GM08714 (cell line): ENCODE measurements at regions not wholly inside any gene's neighbourhood (a gene's known extent, or its start where the extent isn't known, plus 50 kb on each side); places are given as distances from the start of the nearest gene placed in this dataset.

Source experiments
- H3K4me3 ChIP-seq: fragments of 200-500 bp; sonication (Bioruptor generic); 2 replicates; pipeline ENCODE4 v1.5.1; 2014; ENCODE audit warnings: mild to moderate bottlenecking, low read length, inconsistent platforms
- ZNF274 ChIP-seq: IDR thresholded peaks from 2 replicates; pipeline ENCODE4 v1.6.1; 2012; ENCODE audit warnings: mild to moderate bottlenecking, low read depth, low read length

- no peak overlapping the region for H3K4me3 ChIP-seq
- TF ChIP-seq ZNF274: no peak
These were observed 68.9 kb upstream of the TDRD3 start for GRCh38 chr13:60328073-60328472.

DNA sequence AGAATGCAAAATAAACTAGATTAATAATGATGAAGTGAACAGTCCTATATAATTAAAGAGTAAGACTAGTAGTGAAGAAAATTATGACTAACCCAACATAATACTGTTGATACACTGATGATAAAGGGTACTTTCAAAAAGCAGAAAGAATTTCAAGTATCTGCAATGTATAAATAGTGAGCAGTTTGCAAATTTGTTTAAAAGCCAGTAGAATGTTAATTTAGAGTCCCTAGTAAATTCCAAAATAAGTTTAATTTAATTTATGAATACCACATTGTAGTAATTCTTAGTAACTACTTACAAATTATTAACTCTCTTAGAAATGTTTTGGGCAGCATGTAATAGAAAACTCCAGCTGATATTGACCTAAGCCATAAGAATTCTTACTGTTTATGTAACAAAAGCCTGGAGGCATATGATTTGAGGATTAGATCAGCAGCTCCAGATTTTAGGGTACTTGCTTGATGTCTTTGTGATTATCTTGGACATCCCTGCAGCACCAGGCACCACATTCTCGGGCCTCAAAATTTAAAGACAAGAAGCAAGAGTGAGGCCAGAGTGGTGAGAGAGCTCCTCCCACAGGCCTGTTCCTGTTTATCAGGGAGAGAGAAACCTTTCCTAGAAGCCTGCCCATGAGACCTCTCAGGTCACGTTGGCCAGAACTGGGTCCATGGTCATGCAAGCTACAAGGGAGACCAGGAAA is 67.6 kb upstream of the TDRD3 start:
- TF ChIP-seq ZNF274: no peak

GRCh38 chr13:60331249-60332012 is 65.6 kb upstream of the TDRD3 start:
- no peak for TF ChIP-seq ZNF274

More for the DNA sequence above, 67.6 kb upstream of the TDRD3 start:
- H3K4me3 ChIP-seq: no peak overlapping the region

DNA sequence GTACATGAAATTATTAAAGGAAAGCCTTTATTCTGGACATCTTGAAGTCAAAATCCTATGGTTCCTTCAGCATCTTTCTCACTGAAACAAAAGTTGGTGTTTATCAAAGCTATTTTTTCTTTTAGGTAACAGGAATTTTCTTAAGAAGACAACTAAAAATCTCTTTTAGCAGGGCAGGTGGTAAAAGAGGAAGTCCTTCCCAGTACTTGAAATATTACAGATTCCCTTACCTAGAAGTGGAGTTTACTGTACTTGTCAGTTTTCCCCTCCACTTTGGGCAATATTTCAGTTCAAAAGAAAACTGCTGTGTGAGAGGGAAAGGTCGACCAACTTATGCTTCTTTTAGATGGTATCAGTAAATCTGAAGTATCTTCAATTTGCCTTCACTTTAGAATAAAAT is 64.3 kb upstream of the TDRD3 start:
- TF ChIP-seq ZNF274: no peak
- no peak overlapping the region for H3K4me3 ChIP-seq

More at GRCh38 chr13:60331249-60332012, 65.6 kb upstream of the TDRD3 start:
- no peak overlapping the region for H3K4me3 ChIP-seq

DNA sequence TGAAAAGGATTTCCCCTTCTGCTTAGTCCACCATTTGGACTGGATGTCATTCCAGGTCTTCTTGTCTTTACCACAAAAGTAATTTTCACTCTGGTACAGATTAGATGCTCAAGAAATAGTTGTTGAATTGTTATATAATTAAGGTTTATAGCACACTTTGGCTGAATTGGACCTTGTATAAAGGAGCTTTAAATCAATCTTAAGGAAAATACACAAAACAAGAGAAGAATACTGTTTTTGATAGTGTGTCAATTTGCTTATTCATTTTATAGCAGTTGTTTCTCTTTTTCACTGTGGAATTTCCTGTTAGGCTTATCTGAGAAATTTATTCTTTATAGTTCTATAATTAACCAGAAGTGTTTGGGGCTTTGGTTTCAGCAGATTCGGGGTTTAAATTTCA is 62.7 kb upstream of the TDRD3 start:
- H3K4me3 ChIP-seq: no peak overlapping the region
- no peak for TF ChIP-seq ZNF274

GRCh38 chr13:60335531-60335930 is 61.5 kb upstream of the TDRD3 start:
- H3K4me3 ChIP-seq: no peak overlapping the region
- no peak for TF ChIP-seq ZNF274

DNA sequence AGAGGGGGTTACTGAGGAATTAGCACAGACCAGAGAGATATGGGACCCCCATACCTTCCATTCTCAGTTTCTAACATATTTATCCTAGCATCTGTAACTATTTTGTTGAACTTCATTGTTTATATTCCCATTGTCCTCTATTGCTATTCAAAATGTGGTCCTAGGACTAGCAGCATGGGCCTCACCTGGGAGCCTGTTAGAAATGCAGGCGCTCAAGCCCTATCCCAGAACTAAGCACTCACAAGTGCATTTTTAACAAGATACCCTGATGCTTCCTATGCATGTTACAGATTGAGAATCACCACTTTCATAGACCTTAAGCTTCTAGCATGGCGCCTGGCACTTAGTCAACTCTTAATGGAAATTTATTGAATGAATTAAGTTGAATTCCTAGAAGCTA is 58.3 kb upstream of the TDRD3 start:
- TF ChIP-seq ZNF274: no peak
- no peak overlapping the region for H3K4me3 ChIP-seq

GRCh38 chr13:60343978-60344377 is 53.0 kb upstream of the TDRD3 start:
- no peak for TF ChIP-seq ZNF274
- H3K4me3 ChIP-seq: no peak overlapping the region

GRCh38 chr13:60347174-60347573 is 49.8 kb upstream of the TDRD3 start:
- no peak overlapping the region for H3K4me3 ChIP-seq
- no peak for TF ChIP-seq ZNF274
